OCI-LY1 (cell line): ENCODE measurements at regions not wholly inside any gene's neighbourhood (a gene's known extent, or its start where the extent isn't known, plus 50 kb on each side); places are given as distances from the start of the nearest gene placed in this dataset.

Source experiments
- H2AFZ ChIP-seq: fragments of 200-600 bp; sonication (generic), shearing (Covaris generic); 2 replicates; pipeline ENCODE4 v1.6.0; 2014; ENCODE audit warnings: antibody characterized with exemption, mild to moderate bottlenecking, low read length
- H3F3A ChIP-seq: fragments of 200-600 bp; sonication (generic), shearing (Covaris generic); 2 replicates; pipeline ENCODE4 v1.6.0; 2014; ENCODE audit warnings: mild to moderate bottlenecking, antibody characterized with exemption, low read length, moderate library complexity; ENCODE audit not compliant: insufficient read depth
- H3K27ac ChIP-seq: fragments of 200-600 bp; sonication (generic); 2 replicates; pipeline ENCODE4 v1.5.1; 2014; ENCODE audit warnings: low read length, mixed run types, mild to moderate bottlenecking, low read depth; ENCODE audit not compliant: poor library complexity, severe bottlenecking
- H3K27me3 ChIP-seq: fragments of 200-600 bp; sonication (generic); 2 replicates; pipeline ENCODE4 v1.6.0; 2014; ENCODE audit warnings: antibody characterized with exemption, mild to moderate bottlenecking, low read length, moderate library complexity; ENCODE audit not compliant: insufficient read depth
- H3K36me3 ChIP-seq: fragments of 200-600 bp; sonication (generic); 2 replicates; pipeline ENCODE4 v1.6.1; 2014; ENCODE audit warnings: mild to moderate bottlenecking, antibody characterized with exemption, low read length, moderate library complexity, mixed read lengths; ENCODE audit not compliant: insufficient read depth
- H3K4me1 ChIP-seq: fragments of 200-600 bp; sonication (generic); 2 replicates; pipeline ENCODE4 v1.5.1; 2014; ENCODE audit warnings: mild to moderate bottlenecking, low read length, moderate library complexity; ENCODE audit not compliant: insufficient read depth, severe bottlenecking
- H3K4me2 ChIP-seq: fragments of 200-600 bp; sonication (generic), shearing (Covaris generic); 2 replicates; pipeline ENCODE4 v1.6.1; 2014; ENCODE audit warnings: low read length
- H3K4me3 ChIP-seq: fragments of 200-600 bp; sonication (generic); 2 replicates; pipeline ENCODE4 v1.5.1; 2014; ENCODE audit warnings: low read length, low read depth, mild to moderate bottlenecking, mixed read lengths; ENCODE audit not compliant: poor library complexity, severe bottlenecking
- H3K79me2 ChIP-seq: fragments of 200-600 bp; shearing (Covaris generic); 2 replicates; pipeline ENCODE4 v1.6.1; 2016; ENCODE audit warnings: mixed run types, low read length, mixed read lengths; ENCODE audit not compliant: insufficient read depth
- H3K9ac ChIP-seq: fragments of 200-600 bp; sonication (generic), shearing (Covaris generic); 2 replicates; pipeline ENCODE4 v1.6.1; 2014; ENCODE audit warnings: mild to moderate bottlenecking, low read length, mixed read lengths
- H3K9me2 ChIP-seq: fragments of 200-600 bp; sonication (generic), shearing (Covaris generic); 2 replicates; pipeline ENCODE4 v1.6.1; 2014; ENCODE audit warnings: low read depth, mild to moderate bottlenecking, low read length, mixed read lengths
- H3K9me3 ChIP-seq: fragments of 200-600 bp; shearing (Covaris generic); 2 replicates; pipeline ENCODE4 v1.6.1; 2014; ENCODE audit warnings: low read length, mixed read lengths
- H4K20me1 ChIP-seq: fragments of 200-600 bp; sonication (generic), shearing (Covaris generic); 2 replicates; pipeline ENCODE4 v1.6.0; 2016; ENCODE audit warnings: mild to moderate bottlenecking, low read length; ENCODE audit not compliant: insufficient read depth
- CTCF ChIP-seq: fragments of 200-600 bp; sonication (generic), shearing (Covaris generic); IDR thresholded peaks from 2 replicates; pipeline ENCODE4 v1.5.1; 2017; ENCODE audit warnings: mild to moderate bottlenecking, antibody characterized with exemption, low read length, moderate library complexity, mixed read lengths
- EZH2 ChIP-seq: fragments of 200-600 bp; sonication (generic), shearing (Covaris generic); IDR thresholded peaks from 2 replicates; pipeline ENCODE4 v1.8.0; 2017; ENCODE audit warnings: borderline replicate concordance, mixed run types, mild to moderate bottlenecking, antibody characterized with exemption, low read length, moderate library complexity, mixed read lengths

- no peaks in the 10 kb centered on the region for H3K79me2 ChIP-seq
- no peaks in the 10 kb centered on the region for H3K4me1 ChIP-seq
- no peaks in the 10 kb centered on the region for H3K9me3 ChIP-seq
- H3K4me2 ChIP-seq, result no peak overlapping the region
- no peak overlapping the region for H3K27ac ChIP-seq
- H3K36me3 ChIP-seq, result no peaks in the 10 kb centered on the region
- TF ChIP-seq EZH2, result no peak
- TF ChIP-seq CTCF, result no peak
- H4K20me1 ChIP-seq, result no peaks in the 10 kb centered on the region
- H3K4me3 ChIP-seq, result no peak overlapping the region
- no peaks in the 10 kb centered on the region for H3F3A ChIP-seq
- no peak overlapping the region for H2AFZ ChIP-seq
- no peak overlapping the region for H3K9ac ChIP-seq
- H3K9me2 ChIP-seq, result no peaks in the 10 kb centered on the region
- H3K27me3 ChIP-seq, result no peaks in the 10 kb centered on the region
Observed at GRCh38 chr3:118823626-118824025, 211.0 kb downstream of the IGSF11 start.

GRCh38 chr3:118827446-118827845 lies 207.2 kb downstream of the IGSF11 start:
- H3K9me3 ChIP-seq, result no peaks in the 10 kb centered on the region
- H3K4me2 ChIP-seq, result no peak overlapping the region
- H3K27me3 ChIP-seq, result no peaks in the 10 kb centered on the region
- no peaks in the 10 kb centered on the region for H3F3A ChIP-seq
- H3K4me1 ChIP-seq, result no peaks in the 10 kb centered on the region
- no peak overlapping the region for H3K9ac ChIP-seq
- TF ChIP-seq EZH2 (no peak), CTCF (no peak)
- no peak overlapping the region for H2AFZ ChIP-seq
- no peaks in the 10 kb centered on the region for H3K79me2 ChIP-seq
- H3K27ac ChIP-seq, result no peak overlapping the region
- H4K20me1 ChIP-seq, result no peaks in the 10 kb centered on the region
- no peak overlapping the region for H3K4me3 ChIP-seq
- H3K9me2 ChIP-seq, result no peaks in the 10 kb centered on the region
- H3K36me3 ChIP-seq, result no peaks in the 10 kb centered on the region

GRCh38 chr3:118828351-118828750 lies 206.3 kb downstream of the IGSF11 start:
- Histone ChIP-seq H3K4me3 (no peak overlapping the region), H3K9ac (no peak overlapping the region), H2AFZ (no peak overlapping the region), H3K9me2 (no peaks in the 10 kb centered on the region), H4K20me1 (no peaks in the 10 kb centered on the region), H3K4me1 (no peaks in the 10 kb centered on the region), H3K4me2 (no peak overlapping the region), H3K36me3 (no peaks in the 10 kb centered on the region), H3K79me2 (no peaks in the 10 kb centered on the region), H3K9me3 (no peaks in the 10 kb centered on the region), H3K27ac (no peak overlapping the region), H3K27me3 (no peaks in the 10 kb centered on the region), H3F3A (no peaks in the 10 kb centered on the region)
- TF ChIP-seq EZH2 (no peak), CTCF (no peak)
